HL-60 (cell line): ENCODE measurements at regions not wholly inside any gene's neighbourhood (a gene's known extent, or its start where the extent isn't known, plus 50 kb on each side); places are given as distances from the start of the nearest gene placed in this dataset.

ENCODE experiments used
- CTCF ChIP-seq: IDR thresholded peaks from one replicate; pipeline ENCODE4 v1.5.1; 2011; ENCODE audit warnings: low read length, control low read depth, inconsistent platforms; ENCODE audit not compliant: insufficient read depth
- GABPA ChIP-seq: IDR thresholded peaks from 2 replicates; pipeline ENCODE4 v1.6.1; 2012; ENCODE audit warnings: low read depth
- POLR2AphosphoS5 ChIP-seq: IDR thresholded peaks from 2 replicates; pipeline ENCODE4 v1.6.1; 2012; ENCODE audit warnings: low read depth
- REST ChIP-seq: IDR thresholded peaks from 2 replicates; pipeline ENCODE4 v1.6.1; 2012; ENCODE audit warnings: low read depth; ENCODE audit not compliant: insufficient replicate concordance
- SPI1 ChIP-seq: IDR thresholded peaks from 2 replicates; pipeline ENCODE4 v1.6.1; 2012; ENCODE audit warnings: low read depth, mild to moderate bottlenecking, borderline replicate concordance

DNA sequence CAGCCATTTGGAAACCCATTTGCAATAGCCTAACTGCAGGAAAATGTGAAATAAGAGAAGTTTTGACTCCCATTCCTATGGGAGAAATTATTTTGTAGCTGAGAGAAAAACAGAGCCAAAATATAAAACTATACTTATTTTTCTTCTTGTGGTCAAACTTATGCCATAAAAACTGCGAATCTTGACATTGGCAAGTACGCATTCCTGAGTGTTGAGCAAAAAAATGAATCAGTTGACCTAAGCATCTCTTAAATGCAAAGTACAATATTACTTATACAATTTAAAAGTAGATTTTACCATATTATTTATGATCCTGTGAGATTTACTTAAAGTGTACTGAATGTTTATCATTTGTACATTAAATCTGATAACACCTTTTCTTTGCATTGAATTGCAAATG is 50.1 kb upstream of the CMC1 start:
- TF ChIP-seq POLR2AphosphoS5 (no peak), CTCF (no peak), GABPA (no peak), REST (no peak), SPI1 (no peak)
